ENCODE measurements at regions not wholly inside any gene's neighbourhood (a gene's known extent, or its start where the extent isn't known, plus 50 kb on each side); places are given as distances from the start of the nearest gene placed in this dataset.

- Histone ChIP-seq H3K27me3 (ENCODE audit: control insufficient read depth in 1 of 2, insufficient read depth in 2 of 2, low read length in 2 of 2) (no peaks in the 10 kb centered on the region), H3K4me2 (ENCODE audit: low read depth, low read length) (peak overlapping the region; percentile 83), H3K4me1 (ENCODE audit: insufficient read depth, low read length) (peaks cover 100% of the 10 kb centered on the region), H3K36me3 (replicated peaks in 1 of 2; ENCODE audit: control insufficient read depth in 1 of 2, insufficient read depth in 2 of 2, low read length in 2 of 2) (no peaks in the 10 kb centered on the region), H3K9ac (ENCODE audit: insufficient read depth, low read depth, low read length) (peak overlapping the region; percentile 69), H2AFZ (ENCODE audit: low read length) (no peak overlapping the region), H3K9me3 (ENCODE audit: low read length) (no peaks in the 10 kb centered on the region), H4K20me1 (ENCODE audit: insufficient read depth, low read length) (no peaks in the 10 kb centered on the region), H3K4me3 (replicated peaks in 1 of 3; ENCODE audit: insufficient read depth in 1 of 3, low read depth in 2 of 3, low read length in 3 of 3) (peak overlapping the region; percentile 28 to 44 (median 33); a peak in 4 of 6 replicates), H3K79me2 (ENCODE audit: insufficient read depth, low read length) (peaks cover 11% of the 10 kb centered on the region), H3K27ac (ENCODE audit: extremely low read length, insufficient read depth, low read length) (peak overlapping the region; percentile 88)
- peak; percentile 74 for ATAC-seq
- CTCF ChIA-PET (ENCODE audit: low intra/inter-chr PET ratio, low total read pairs): no interaction called here
- BruUV-seq (replicated peaks): no TSS peak
- intact Hi-C loops (cut with micrococcal nuclease; ENCODE audit: unreplicated experiment): no loop called here
- WGBS (ENCODE audit: low lambda C conversion rate): 12% methylated on average over 3 of the region's 3 CpGs
- peak; percentile 15 for FAIRE-seq
- in situ Hi-C loops (cut with HindIII; ENCODE audit: extremely low pct_ligation_motif_present, low pct_unique_long_range_greater_than_20kb): no loop called here
- peak; percentile 86 for DNase-seq (ENCODE audit: low spot score)
- POLR2A ChIA-PET: interaction anchor here (1.6 to 2.6 kb wide), 4 partner anchors 10 to 32 kb away, joined by 3 to 43 read pairs (median 9); no protein-coding TSS in a partner anchor
- no peak for TF ChIP-seq PLRG1 (conservative IDR thresholded peaks at IDR 0.05)
- TF ChIP-seq PCBP1 (IDR thresholded peaks at IDR 0.05; ENCODE audit: borderline replicate concordance, low read depth, low read length): no peak
- TF ChIP-seq MYC (CRISPR knock-in tag; IDR thresholded peaks at IDR 0.05; ENCODE audit: borderline replicate concordance): no peak
- no peak for TF ChIP-seq ZBTB8A (CRISPR knock-in tag; IDR thresholded peaks at IDR 0.05; ENCODE audit: borderline replicate concordance, low read depth)
- peak; percentile 27; the same call in 1 of the 2 replicates for TF ChIP-seq PITX1 (CRISPR knock-in tag; IDR thresholded peaks at IDR 0.05)
- peak; percentile 82 for TF ChIP-seq BCL6 (CRISPR knock-in tag; IDR thresholded peaks at IDR 0.05)
- no peak for TF ChIP-seq IKZF1 (IDR thresholded peaks at IDR 0.05)
- TF ChIP-seq ZFP41 (CRISPR knock-in tag; IDR thresholded peaks at IDR 0.05; ENCODE audit: borderline replicate concordance): no peak
- TF ChIP-seq BRF2 (CRISPR knock-in tag; IDR thresholded peaks at IDR 0.05): no peak; the same call in 1 of the 2 replicates
- TF ChIP-seq ZFX (CRISPR knock-in tag; IDR thresholded peaks at IDR 0.05; ENCODE audit: low read depth): no peak
- TF ChIP-seq ZNF674 (CRISPR knock-in tag; IDR thresholded peaks at IDR 0.05; ENCODE audit: low read depth): no peak
- peak; percentile 80 for TF ChIP-seq HDAC2 (CRISPR knock-in tag; IDR thresholded peaks at IDR 0.05)
- TF ChIP-seq NR1H2 (CRISPR knock-in tag; IDR thresholded peaks at IDR 0.05; ENCODE audit: borderline replicate concordance, low read depth): no peak
- TF ChIP-seq KLF15 (CRISPR knock-in tag; IDR thresholded peaks at IDR 0.05; ENCODE audit: borderline replicate concordance): no peak
- no peak for TF ChIP-seq ZNF496 (CRISPR knock-in tag; IDR thresholded peaks at IDR 0.05; ENCODE audit: insufficient replicate concordance)
- peak; percentile 61; the same call in 1 of the 2 replicates for TF ChIP-seq SOX13 (IDR thresholded peaks at IDR 0.05)
- TF ChIP-seq SOX13 (CRISPR knock-in tag; conservative IDR thresholded peaks at IDR 0.05 in 1 of 2, IDR thresholded peaks at IDR 0.05 in 1 of 2): peak in 1 of 2 experiments; percentile 93; a peak in 2 of 4 replicates
- no peak for TF ChIP-seq PTBP1 (IDR thresholded peaks at IDR 0.05; ENCODE audit: low read depth, low read length, poor library complexity, severe bottlenecking)
- no peak for TF ChIP-seq MTA1 (CRISPR knock-in tag; IDR thresholded peaks at IDR 0.05; ENCODE audit: borderline replicate concordance)
- no peak for TF ChIP-seq BRD4 (CRISPR knock-in tag; IDR thresholded peaks at IDR 0.05)
- no peak for TF ChIP-seq GZF1 (CRISPR knock-in tag; IDR thresholded peaks at IDR 0.05)
- TF ChIP-seq NONO (IDR thresholded peaks at IDR 0.05): no peak
- TF ChIP-seq NONO (CRISPR knock-in tag; conservative IDR thresholded peaks at IDR 0.05): peak; percentile 61; the same call in 1 of the 2 replicates
- TF ChIP-seq ZBTB38 (CRISPR knock-in tag; IDR thresholded peaks at IDR 0.05): no peak
- 0 out of 2 replicates have a peak, but pooled peaks have one; percentile 36 for TF ChIP-seq ZNF652 (CRISPR knock-in tag; IDR thresholded peaks at IDR 0.05; ENCODE audit: borderline replicate concordance, low read depth)
These were observed 164.6 kb upstream of the DMRT1 start for GRCh38 chr9:676780-677438.

All from HepG2 (cell line).